ENCODE measurements at regions not wholly inside any gene's neighbourhood (a gene's known extent, or its start where the extent isn't known, plus 50 kb on each side); places are given as distances from the start of the nearest gene placed in this dataset.

DNA sequence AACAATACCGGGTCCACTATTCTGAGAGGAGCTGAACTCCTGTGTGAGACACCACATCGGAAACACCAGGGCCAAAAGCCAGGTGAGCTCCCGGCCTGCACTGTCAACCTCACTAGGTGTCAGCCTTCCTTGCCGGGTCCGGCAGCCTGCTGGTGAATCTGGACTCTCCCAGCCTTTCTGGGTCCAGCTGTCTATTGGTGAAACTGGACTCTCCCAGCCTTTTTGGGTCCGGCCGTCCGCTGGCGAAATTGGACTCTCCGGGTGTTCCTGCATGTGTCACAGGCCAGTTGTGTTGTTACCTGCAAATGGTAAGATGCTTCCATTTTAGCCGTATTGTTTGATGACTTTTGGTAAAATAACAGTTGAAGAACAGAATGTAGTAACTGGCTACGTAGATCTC, 801.5 kb downstream of the CDH9 start:
- H3K4me3 ChIP-seq (ENCODE audit: control insufficient read depth, low read depth, low read length): no peak overlapping the region
- TF ChIP-seq, protein P1, sequence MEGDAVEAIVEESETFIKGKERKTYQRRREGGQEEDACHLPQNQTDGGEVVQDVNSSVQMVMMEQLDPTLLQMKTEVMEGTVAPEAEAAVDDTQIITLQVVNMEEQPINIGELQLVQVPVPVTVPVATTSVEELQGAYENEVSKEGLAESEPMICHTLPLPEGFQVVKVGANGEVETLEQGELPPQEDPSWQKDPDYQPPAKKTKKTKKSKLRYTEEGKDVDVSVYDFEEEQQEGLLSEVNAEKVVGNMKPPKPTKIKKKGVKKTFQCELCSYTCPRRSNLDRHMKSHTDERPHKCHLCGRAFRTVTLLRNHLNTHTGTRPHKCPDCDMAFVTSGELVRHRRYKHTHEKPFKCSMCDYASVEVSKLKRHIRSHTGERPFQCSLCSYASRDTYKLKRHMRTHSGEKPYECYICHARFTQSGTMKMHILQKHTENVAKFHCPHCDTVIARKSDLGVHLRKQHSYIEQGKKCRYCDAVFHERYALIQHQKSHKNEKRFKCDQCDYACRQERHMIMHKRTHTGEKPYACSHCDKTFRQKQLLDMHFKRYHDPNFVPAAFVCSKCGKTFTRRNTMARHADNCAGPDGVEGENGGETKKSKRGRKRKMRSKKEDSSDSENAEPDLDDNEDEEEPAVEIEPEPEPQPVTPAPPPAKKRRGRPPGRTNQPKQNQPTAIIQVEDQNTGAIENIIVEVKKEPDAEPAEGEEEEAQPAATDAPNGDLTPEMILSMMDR (conservative IDR thresholded peaks at IDR 0.05; ENCODE audit: control insufficient read depth, insufficient read depth, low read depth, low read length): no peak
- DNase-seq (ENCODE audit: low read depth): no peak

DNA sequence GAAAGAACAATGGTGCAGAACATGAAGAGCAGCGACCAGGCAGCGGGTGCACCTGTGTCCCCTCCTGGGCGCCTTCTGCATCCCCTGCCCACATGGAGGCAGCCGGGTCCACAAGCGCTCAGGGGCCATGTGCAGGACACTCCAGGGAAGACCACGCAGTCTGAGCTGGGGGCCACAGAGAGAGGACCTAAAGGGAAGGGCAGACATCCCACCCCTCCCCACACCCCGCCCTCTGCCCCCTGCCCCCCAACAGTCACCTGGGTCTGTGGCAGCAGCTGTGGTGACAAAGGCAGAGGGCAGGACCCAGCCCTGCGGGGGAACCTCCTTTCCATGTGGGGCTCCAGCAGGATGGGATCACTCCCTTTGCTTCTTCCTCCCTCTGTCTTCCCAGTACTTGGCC, 805.7 kb downstream of the CDH9 start:
- TF ChIP-seq, protein P1 (conservative IDR thresholded peaks at IDR 0.05; ENCODE audit: control insufficient read depth, insufficient read depth, low read depth, low read length): no peak
- no peak overlapping the region for H3K4me3 ChIP-seq (ENCODE audit: control insufficient read depth, low read depth, low read length)
- no peak for DNase-seq (ENCODE audit: low read depth)

DNA sequence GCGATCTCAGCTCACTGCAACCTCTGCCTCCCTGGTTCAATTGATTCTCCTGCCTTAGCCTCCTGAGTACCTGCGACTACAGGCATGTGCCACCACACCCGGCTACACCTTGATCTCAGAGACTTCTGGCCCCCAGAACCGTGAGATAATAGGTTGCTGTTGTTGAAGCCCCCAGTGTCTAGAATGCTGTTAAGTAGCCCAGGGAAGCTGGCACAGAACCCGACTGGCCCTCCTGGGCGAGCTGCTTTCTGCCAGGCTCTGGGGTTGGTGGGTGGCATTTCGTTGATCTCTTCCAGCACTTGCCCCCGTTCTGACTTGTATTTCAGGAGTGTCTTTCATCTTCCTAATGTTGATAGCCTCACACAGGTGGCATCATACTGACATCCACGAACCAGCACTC, 807.1 kb downstream of the CDH9 start:
- H3K4me3 ChIP-seq (ENCODE audit: control insufficient read depth, low read depth, low read length): no peak overlapping the region
- no peak for DNase-seq (ENCODE audit: low read depth)
- TF ChIP-seq, protein P1 (conservative IDR thresholded peaks at IDR 0.05; ENCODE audit: control insufficient read depth, insufficient read depth, low read depth, low read length): no peak

DNA sequence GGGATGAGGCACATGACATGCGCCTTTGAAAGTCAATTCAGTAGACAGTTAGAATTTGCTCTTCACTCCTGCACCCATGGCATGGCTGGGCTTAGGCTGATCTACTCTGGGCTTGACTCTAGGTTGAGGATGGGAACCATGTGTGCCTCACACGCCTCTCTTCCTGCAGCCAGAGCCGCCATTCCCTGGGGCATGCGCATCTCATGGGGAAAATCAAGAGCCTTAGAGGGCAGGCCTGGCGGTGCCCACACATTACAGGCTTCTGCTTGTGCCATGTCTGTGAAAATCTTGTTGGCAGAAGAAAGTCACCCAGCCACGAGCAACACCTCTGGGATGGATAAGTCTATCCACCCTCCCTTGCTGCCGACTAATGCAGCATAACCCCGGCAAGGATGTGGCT, 808.5 kb downstream of the CDH9 start:
- TF ChIP-seq, protein P1 (conservative IDR thresholded peaks at IDR 0.05; ENCODE audit: control insufficient read depth, insufficient read depth, low read depth, low read length): no peak
- no peak for DNase-seq (ENCODE audit: low read depth)
- H3K4me3 ChIP-seq (ENCODE audit: control insufficient read depth, low read depth, low read length): no peak overlapping the region

DNA sequence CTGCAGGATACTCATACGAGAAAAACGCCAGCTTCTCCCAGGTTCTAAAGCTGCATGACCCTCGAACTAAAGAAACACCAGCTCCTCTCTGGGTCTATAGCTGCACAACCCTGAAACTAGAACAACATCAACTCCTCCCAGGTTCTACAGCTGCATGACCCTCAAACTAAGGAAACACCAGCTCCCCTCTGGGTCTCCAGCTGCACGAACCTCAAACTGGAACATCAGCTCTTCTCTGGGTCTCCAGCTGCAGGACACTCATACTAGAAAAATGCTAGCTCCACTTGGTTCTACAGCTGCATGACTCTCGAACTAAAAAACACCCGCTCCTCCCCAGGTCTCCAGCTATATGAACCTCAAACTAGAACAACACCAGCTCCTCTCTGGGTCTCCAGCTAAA, 811.1 kb downstream of the CDH9 start:
- TF ChIP-seq, protein P1 (conservative IDR thresholded peaks at IDR 0.05; ENCODE audit: control insufficient read depth, insufficient read depth, low read depth, low read length): no peak
- no peak overlapping the region for H3K4me3 ChIP-seq (ENCODE audit: control insufficient read depth, low read depth, low read length)
- DNase-seq (ENCODE audit: low read depth): no peak

DNA sequence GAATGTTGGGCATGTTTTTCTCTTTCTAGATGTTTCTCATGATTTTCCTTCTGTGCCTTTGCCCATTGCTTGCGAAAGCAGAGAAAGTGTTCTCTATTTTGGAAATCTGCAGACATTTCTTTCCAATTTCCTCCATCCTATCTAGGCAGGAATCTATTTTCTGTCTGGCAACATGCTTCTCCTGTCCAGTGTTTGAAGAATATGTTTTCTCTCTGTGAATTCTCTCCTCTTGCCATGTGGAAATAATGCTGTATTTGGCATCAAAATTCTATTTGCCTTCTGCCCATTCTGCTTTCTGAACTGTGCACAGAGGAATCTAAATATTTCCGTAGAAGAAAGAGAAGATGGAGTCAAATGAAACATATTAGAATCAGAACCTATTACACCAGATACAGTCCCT, 833.3 kb downstream of the CDH9 start:
- no peak for DNase-seq (ENCODE audit: low read depth)
- no peak overlapping the region for H3K4me3 ChIP-seq (ENCODE audit: control insufficient read depth, low read depth, low read length)
- TF ChIP-seq, protein P1 (conservative IDR thresholded peaks at IDR 0.05; ENCODE audit: control insufficient read depth, insufficient read depth, low read depth, low read length): no peak

DNA sequence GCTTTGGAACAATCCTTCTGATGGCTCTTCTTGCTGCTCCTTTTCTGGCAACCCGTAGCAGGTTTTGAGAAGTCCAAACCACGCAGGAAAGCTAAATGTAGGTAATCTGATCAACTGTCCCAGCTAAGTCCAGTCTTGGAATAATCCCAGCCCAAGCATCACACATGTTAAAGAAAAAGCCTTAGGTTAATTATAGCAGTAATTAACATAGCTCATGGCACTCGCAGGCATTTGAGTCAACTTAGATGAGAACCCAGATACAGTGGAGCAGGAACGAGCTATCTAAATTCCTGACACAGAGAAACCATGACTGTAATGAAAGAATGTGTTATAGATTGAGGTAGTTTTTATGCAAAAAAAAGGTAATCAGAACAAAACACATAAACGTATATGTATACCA, 844.8 kb downstream of the CDH9 start:
- no peak for DNase-seq (ENCODE audit: low read depth)
- no peak overlapping the region for H3K4me3 ChIP-seq (ENCODE audit: control insufficient read depth, low read depth, low read length)
- TF ChIP-seq, protein P1 (conservative IDR thresholded peaks at IDR 0.05; ENCODE audit: control insufficient read depth, insufficient read depth, low read depth, low read length): no peak

Measured in fibroblast of mammary gland (primary cell).